Medulla oblongata (tissue), 1 donor: ENCODE measurements at regions not wholly inside any gene's neighbourhood (a gene's known extent, or its start where the extent isn't known, plus 50 kb on each side); places are given as distances from the start of the nearest gene placed in this dataset.

Source experiments
- DNase-seq: peaks from one replicate; pipeline ENCODE4 v3.0.0-alpha.2; 2015; ENCODE audit errors: extremely low spot score

GRCh38 chr2:144848423-144848822, 328.5 kb upstream of the ZEB2 start:
- no peak for DNase-seq

GRCh38 chr2:144847347-144848080, 327.6 kb upstream of the ZEB2 start:
- no peak for DNase-seq

- no peak for DNase-seq
Observed at GRCh38 chr2:144836635-144837350, 316.9 kb upstream of the ZEB2 start.

GRCh38 chr2:144835634-144836350, 315.9 kb upstream of the ZEB2 start:
- no peak for DNase-seq

GRCh38 chr2:144834998-144835633, 315.2 kb upstream of the ZEB2 start:
- DNase-seq, result no peak

GRCh38 chr2:144834363-144834762, 314.4 kb upstream of the ZEB2 start:
- DNase-seq, result no peak

GRCh38 chr2:144833075-144833637, 313.2 kb upstream of the ZEB2 start:
- no peak for DNase-seq

- DNase-seq, result no peak
Observed at GRCh38 chr2:144832048-144832447, 312.1 kb upstream of the ZEB2 start.

- DNase-seq, result no peak
Observed at GRCh38 chr2:144830543-144830942, 310.6 kb upstream of the ZEB2 start.

- DNase-seq, result no peak
Observed at GRCh38 chr2:144827404-144827803, 307.5 kb upstream of the ZEB2 start.

- DNase-seq, result no peak
Observed at GRCh38 chr2:144826105-144826504, 306.2 kb upstream of the ZEB2 start.

- no peak for DNase-seq
Observed at GRCh38 chr2:144825331-144826020, 305.6 kb upstream of the ZEB2 start.

GRCh38 chr2:144824306-144825080, 304.6 kb upstream of the ZEB2 start:
- no peak for DNase-seq

- DNase-seq, result no peak
Observed at GRCh38 chr2:144822966-144823365, 303.0 kb upstream of the ZEB2 start.

GRCh38 chr2:144812288-144812687, 292.4 kb upstream of the ZEB2 start:
- no peak for DNase-seq

- no peak for DNase-seq
Observed at GRCh38 chr2:144801766-144802165, 281.8 kb upstream of the ZEB2 start.

GRCh38 chr2:144801325-144801724, 281.4 kb upstream of the ZEB2 start:
- DNase-seq, result no peak

GRCh38 chr2:144798989-144799388, 279.1 kb upstream of the ZEB2 start:
- no peak for DNase-seq

- no peak for DNase-seq
Observed at GRCh38 chr2:144798034-144798433, 278.1 kb upstream of the ZEB2 start.

- no peak for DNase-seq
Observed at GRCh38 chr2:144796936-144797335, 277.0 kb upstream of the ZEB2 start.

GRCh38 chr2:144796164-144796563, 276.2 kb upstream of the ZEB2 start:
- no peak for DNase-seq
